OCI-LY7 (cell line): ENCODE measurements at regions not wholly inside any gene's neighbourhood (a gene's known extent, or its start where the extent isn't known, plus 50 kb on each side); places are given as distances from the start of the nearest gene placed in this dataset.

Experiments used
- BruUV-seq: library from RNA; stranded (reverse); fragments of 400-500 nt; replicated peaks from 2 replicates; lab custom pipeline; 2021; lab: Mats Ljungman, UMichigan
- CTCF ChIA-PET: fragments of 300-600 bp; sonication (Branson Sonifier 250); formaldehyde crosslinking; loops from one replicate; lab custom pipeline; 2022; ENCODE audit warnings: antibody characterized with exemption; ENCODE audit not compliant: unreplicated experiment; lab: Charles Lee
- POLR2A ChIA-PET: fragments of 300-600 bp; sonication (Branson Sonifier 250); formaldehyde crosslinking; loops from one replicate; lab custom pipeline; 2022; ENCODE audit warnings: antibody characterized with exemption; lab: Charles Lee
- DNase-seq: peaks from one replicate; pipeline ENCODE4 v3.0.0-alpha.2; 2015; ENCODE audit warnings: low spot score
- H2AFZ ChIP-seq: fragments of 200-600 bp; sonication (generic), shearing (Covaris generic); 2 replicates; pipeline ENCODE4 v1.6.1; 2014; ENCODE audit warnings: mild to moderate bottlenecking, antibody characterized with exemption, low read length, moderate library complexity
- H3K27ac ChIP-seq: fragments of 200-600 bp; sonication (generic); 2 replicates; pipeline ENCODE4 v1.5.1; 2014; ENCODE audit warnings: mixed run types, low read depth, mild to moderate bottlenecking, moderate library complexity, low read length, inconsistent platforms; ENCODE audit not compliant: poor library complexity, severe bottlenecking
- H3K36me3 ChIP-seq: fragments of 200-600 bp; sonication (generic); 2 replicates; pipeline ENCODE4 v1.6.1; 2014; ENCODE audit warnings: mild to moderate bottlenecking, antibody characterized with exemption, low read length, moderate library complexity, mixed read lengths; ENCODE audit not compliant: insufficient read depth
- H3K4me1 ChIP-seq: fragments of 200-600 bp; sonication (generic); 2 replicates; pipeline ENCODE4 v1.5.1; 2014; ENCODE audit warnings: mild to moderate bottlenecking, low read length; ENCODE audit not compliant: insufficient read depth, poor library complexity, severe bottlenecking
- H3K4me2 ChIP-seq: fragments of 200-600 bp; sonication (generic); 2 replicates; pipeline ENCODE4 v1.6.1; 2014; ENCODE audit warnings: mild to moderate bottlenecking, low read length
- H3K4me3 ChIP-seq: fragments of 200-600 bp; sonication (generic); 2 replicates; pipeline ENCODE4 v1.5.1; 2014; ENCODE audit warnings: mild to moderate bottlenecking, low read depth, low read length; ENCODE audit not compliant: poor library complexity, severe bottlenecking
- H3K79me2 ChIP-seq: fragments of 200-600 bp; sonication (generic); 2 replicates; pipeline ENCODE4 v1.6.1; 2016; ENCODE audit warnings: low read depth, mild to moderate bottlenecking, low read length, moderate library complexity, mixed read lengths; ENCODE audit not compliant: insufficient read depth
- H3K9me2 ChIP-seq: fragments of 200-600 bp; sonication (generic); 2 replicates; pipeline ENCODE4 v1.6.1; 2016; ENCODE audit warnings: mild to moderate bottlenecking, low read length, mixed read lengths; ENCODE audit not compliant: insufficient read depth
- H3K9me3 ChIP-seq: fragments of 200-600 bp; sonication (generic); 2 replicates; pipeline ENCODE4 v1.6.1; 2014; ENCODE audit warnings: mild to moderate bottlenecking, mixed run types, low read length, mixed read lengths
- H4K20me1 ChIP-seq: fragments of 200-600 bp; sonication (generic); 2 replicates; pipeline ENCODE4 v1.6.1; 2014; ENCODE audit warnings: mild to moderate bottlenecking, antibody characterized with exemption, low read length, moderate library complexity, mixed read lengths; ENCODE audit not compliant: insufficient read depth
- CTCF ChIP-seq: fragments of 200-600 bp; sonication (generic); conservative IDR thresholded peaks from 2 replicates; pipeline ENCODE4 v1.5.1; 2014; ENCODE audit warnings: mild to moderate bottlenecking, antibody characterized with exemption, low read length, moderate library complexity, mixed read lengths
- EZH2phosphoT487 ChIP-seq: fragments of 200-600 bp; sonication (generic); IDR thresholded peaks from 2 replicates; pipeline ENCODE4 v1.6.1; 2018; ENCODE audit warnings: low read depth, borderline replicate concordance, mild to moderate bottlenecking, mixed run types, antibody characterized with exemption, low read length, moderate library complexity, mixed read lengths
- intact Hi-C: fragments of 100-400 bp; cut with micrococcal nuclease; formaldehyde crosslinking; loops from one replicate; pipeline ENCODE4 v1.10.0; 2022; ENCODE audit not compliant: unreplicated experiment

GRCh38 chr1:199858171-199858570 lies 169.3 kb upstream of the NR5A2 start:
- H3K4me3 ChIP-seq, result no peak overlapping the region
- no peaks in the 10 kb centered on the region for H4K20me1 ChIP-seq
- no peaks in the 10 kb centered on the region for H3K9me2 ChIP-seq
- H3K4me1 ChIP-seq, result peaks cover 4% of the 10 kb centered on the region
- no peak for DNase-seq
- no peaks in the 10 kb centered on the region for H3K79me2 ChIP-seq
- ChIA-PET POLR2A (no interaction called here), CTCF (no interaction called here)
- H3K27ac ChIP-seq, result no peak overlapping the region
- no peaks in the 10 kb centered on the region for H3K36me3 ChIP-seq
- TF ChIP-seq EZH2phosphoT487 (no peak), CTCF (no peak)
- no TSS peak for BruUV-seq
- no peak overlapping the region for H2AFZ ChIP-seq
- no peaks in the 10 kb centered on the region for H3K9me3 ChIP-seq
- intact Hi-C loops, result no loop called here
- H3K4me2 ChIP-seq, result no peak overlapping the region

- TF ChIP-seq EZH2phosphoT487, result no peak
- no peak for TF ChIP-seq CTCF
- H2AFZ ChIP-seq, result no peak overlapping the region
- H3K79me2 ChIP-seq, result no peaks in the 10 kb centered on the region
- CTCF ChIA-PET, result no interaction called here
- intact Hi-C loops, result no loop called here
- H3K27ac ChIP-seq, result no peak overlapping the region
- POLR2A ChIA-PET, result interaction anchor here (1.3 kb wide), 1 partner anchor 11 kb away, joined by 3 read pairs; no protein-coding TSS in a partner anchor
- H3K9me3 ChIP-seq, result no peaks in the 10 kb centered on the region
- no peak overlapping the region for H3K4me2 ChIP-seq
- no peak for DNase-seq
- peaks cover 4% of the 10 kb centered on the region for H3K4me1 ChIP-seq
- no peak overlapping the region for H3K4me3 ChIP-seq
- H4K20me1 ChIP-seq, result no peaks in the 10 kb centered on the region
- no TSS peak for BruUV-seq
- H3K36me3 ChIP-seq, result no peaks in the 10 kb centered on the region
- no peaks in the 10 kb centered on the region for H3K9me2 ChIP-seq
These were observed 168.7 kb upstream of the NR5A2 start for GRCh38 chr1:199858856-199859255.

- Histone ChIP-seq H3K4me2 (no peak overlapping the region), H3K4me1 (peaks cover 4% of the 10 kb centered on the region), H3K36me3 (no peaks in the 10 kb centered on the region), H3K27ac (no peak overlapping the region), H3K4me3 (no peak overlapping the region), H3K9me2 (no peaks in the 10 kb centered on the region), H2AFZ (no peak overlapping the region), H4K20me1 (no peaks in the 10 kb centered on the region), H3K79me2 (no peaks in the 10 kb centered on the region), H3K9me3 (no peaks in the 10 kb centered on the region)
- CTCF ChIA-PET, result no interaction called here
- intact Hi-C loops, result no loop called here
- DNase-seq, result peak; percentile 1
- POLR2A ChIA-PET, result interaction anchor here (1.3 kb wide), 1 partner anchor 11 kb away, joined by 3 read pairs; no protein-coding TSS in a partner anchor
- TF ChIP-seq CTCF (no peak), EZH2phosphoT487 (no peak)
- BruUV-seq, result no TSS peak
These were observed 168.0 kb upstream of the NR5A2 start for GRCh38 chr1:199859491-199859933.
